ENCODE measurements at regions not wholly inside any gene's neighbourhood (a gene's known extent, or its start where the extent isn't known, plus 50 kb on each side); places are given as distances from the start of the nearest gene placed in this dataset.

- ChIA-PET POLR2A (interaction anchor here (0.6 to 2.9 kb wide), 3 partner anchors 22 to 360 kb away, joined by 3 to 9 read pairs (median 3); no protein-coding TSS in a partner anchor), CTCF (interaction anchor here (0.8 to 3.0 kb wide), 12 partner anchors 8 to 199 kb away, joined by 3 to 15 read pairs (median 6); partner anchors contain the start of gene VEGFA)
- Histone ChIP-seq H3K4me2 (no peak overlapping the region), H3K4me3 (ENCODE audit: low read depth in 2 of 2, low read length in 1 of 2) (no peak overlapping the region), H3K9me3 (no peaks in the 10 kb centered on the region), H3K9ac (no peak overlapping the region), H3K27ac (ENCODE audit: low read depth in 2 of 2, low read length in 1 of 2) (peak overlapping the region in 1 of 2 experiments; percentile 89; a peak in 2 of 4 replicates), H2AFZ (ENCODE audit: low read depth) (no peak overlapping the region), H3K4me1 (ENCODE audit: control insufficient read depth in 1 of 2, insufficient read depth in 2 of 2, low read depth in 1 of 2, low read length in 1 of 2) (peaks cover 9 to 52% of the 10 kb centered on the region in 2 experiments; a peak in 3 of 4 replicates), H3F3A (replicated peaks; ENCODE audit: insufficient read depth) (peaks cover 5% of the 10 kb centered on the region), H3K9me2 (no peaks in the 10 kb centered on the region), H4K20me1 (ENCODE audit: insufficient read depth) (no peaks in the 10 kb centered on the region), H3K36me3 (replicated peaks in 1 of 2; ENCODE audit: control insufficient read depth in 1 of 2, insufficient read depth in 2 of 2, low read length in 1 of 2) (no peaks in the 10 kb centered on the region), H3K79me2 (ENCODE audit: insufficient read depth) (no peaks in the 10 kb centered on the region), H3K27me3 (ENCODE audit: insufficient read depth) (no peaks in the 10 kb centered on the region)
- 44% methylated on average over 9 of the region's 12 CpGs for WGBS (ENCODE audit: low lambda C conversion rate)
- peak; percentile 69 for DNase-seq
- TF ChIP-seq RXRA (IDR thresholded peaks at IDR 0.05; ENCODE audit: borderline replicate concordance, low read depth) (no peak), RFX5 (IDR thresholded peaks at IDR 0.05; ENCODE audit: low read length) (no peak), EZH2phosphoT487 (IDR thresholded peaks at IDR 0.05; ENCODE audit: borderline replicate concordance, low read depth) (no peak), RAD21 (IDR thresholded peaks at IDR 0.05; ENCODE audit: low read length) (no peak; the same call in 1 of the 2 replicates), GABPA (IDR thresholded peaks at IDR 0.05; ENCODE audit: low read depth) (no peak), ZBTB33 (IDR thresholded peaks at IDR 0.05; ENCODE audit: borderline replicate concordance, low read depth) (no peak), PBX3 (IDR thresholded peaks at IDR 0.05) (no peak), ELF1 (IDR thresholded peaks at IDR 0.05) (no peak), NFIC (IDR thresholded peaks at IDR 0.05; ENCODE audit: borderline replicate concordance) (no peak), TAF1 (IDR thresholded peaks at IDR 0.05; ENCODE audit: borderline replicate concordance, low read depth, low read length) (no peak), EP300 (IDR thresholded peaks at IDR 0.05; ENCODE audit: borderline replicate concordance in 1 of 2, low read depth in 1 of 2, low read length in 1 of 2) (peak in 1 of 2 experiments; percentile 33; a peak in 1 of 4 replicates), TCF12 (IDR thresholded peaks at IDR 0.05) (no peak), CTCF (IDR thresholded peaks at IDR 0.05) (no peak), FOSL2 (IDR thresholded peaks at IDR 0.05; ENCODE audit: borderline replicate concordance, low read depth) (no peak), MEF2A (IDR thresholded peaks at IDR 0.05; ENCODE audit: borderline replicate concordance, low read depth) (no peak), NRF1 (IDR thresholded peaks at IDR 0.05; ENCODE audit: low read depth, low read length) (no peak), JUND (IDR thresholded peaks at IDR 0.05) (no peak), MAX (IDR thresholded peaks at IDR 0.05; ENCODE audit: low read depth) (no peak), GATA2 (CRISPR knock-in tag; IDR thresholded peaks at IDR 0.05) (peak; percentile 75), CHD2 (IDR thresholded peaks at IDR 0.05; ENCODE audit: low read length, partially characterized antibody) (no peak), SMC3 (IDR thresholded peaks at IDR 0.05; ENCODE audit: low read depth, low read length) (no peak; the same call in 1 of the 2 replicates), FOXJ3 (CRISPR knock-in tag; IDR thresholded peaks at IDR 0.05) (0 out of 2 replicates have a peak, but pooled peaks have one; percentile 44), TEAD4 (IDR thresholded peaks at IDR 0.05; ENCODE audit: borderline replicate concordance, insufficient read depth) (no peak), YY1 (IDR thresholded peaks at IDR 0.05; ENCODE audit: low read depth) (no peak), MXI1 (IDR thresholded peaks at IDR 0.05; ENCODE audit: low read depth, low read length) (peak; percentile 26; the same call in 1 of the 2 replicates)
Observed at GRCh38 chr6:43968110-43968965, 158.9 kb downstream of the MRPL14 start.

Measured in SK-N-SH (cell line).